ENCODE measurements at regions not wholly inside any gene's neighbourhood (a gene's known extent, or its start where the extent isn't known, plus 50 kb on each side); places are given as distances from the start of the nearest gene placed in this dataset.

GRCh38 chr1:36735436-36735835 is 252.7 kb upstream of the CSF3R start:
- Histone ChIP-seq H3K79me1 (ENCODE audit: low read depth in 1 of 2, low read length in 2 of 2) (no peaks in the 10 kb centered on the region), H3K27me3 (ENCODE audit: control insufficient read depth, insufficient read depth, low read length) (peaks cover 6% of the 10 kb centered on the region; the same call in 1 of the 2 replicates), H3K18ac (ENCODE audit: low read depth, low read length) (no peak overlapping the region), H2BK5ac (ENCODE audit: low read depth, low read length, poor library complexity, severe bottlenecking) (no peak overlapping the region), H3K4me3 (ENCODE audit: insufficient read depth, low read depth, low read length) (no peak overlapping the region), H3K4me2 (ENCODE audit: low read depth, low read length) (no peak overlapping the region), H3K9ac (ENCODE audit: low read depth, low read length) (no peak overlapping the region), H4K91ac (ENCODE audit: insufficient read depth, low read depth, low read length) (no peak overlapping the region), H3K36me3 (ENCODE audit: control insufficient read depth, insufficient read depth, low read length) (no peaks in the 10 kb centered on the region), H3K9me1 (ENCODE audit: insufficient read depth, low read length) (no peaks in the 10 kb centered on the region), H4K5ac (ENCODE audit: low read depth, low read length) (no peak overlapping the region), H4K8ac (ENCODE audit: low read depth in 2 of 2, low read length in 2 of 2) (no peak overlapping the region), H2BK15ac (ENCODE audit: low read depth, low read length) (no peak overlapping the region), H2AFZ (replicated peaks; ENCODE audit: low read length, poor library complexity) (no peak overlapping the region), H3K4me1 (ENCODE audit: control insufficient read depth, insufficient read depth, low read length) (no peaks in the 10 kb centered on the region), H3K4ac (ENCODE audit: low read depth, low read length) (no peak overlapping the region), H2BK120ac (ENCODE audit: low read depth, low read length) (no peak overlapping the region), H3K23ac (ENCODE audit: low read depth, low read length) (no peak overlapping the region), H4K20me1 (ENCODE audit: insufficient read depth, low read length) (no peaks in the 10 kb centered on the region), H2AK5ac (ENCODE audit: low read depth, low read length) (no peak overlapping the region), H2AK9ac (replicated peaks; ENCODE audit: low read depth, low read length, poor library complexity) (no peak overlapping the region), H3K27ac (ENCODE audit: insufficient read depth, low read length) (no peak overlapping the region), H3K14ac (replicated peaks; ENCODE audit: low read depth, low read length) (no peak overlapping the region), H3K9me3 (ENCODE audit: control insufficient read depth, insufficient read depth, low read length) (no peaks in the 10 kb centered on the region), H2BK20ac (ENCODE audit: low read depth, low read length) (no peak overlapping the region), H3K56ac (ENCODE audit: extremely low read depth, insufficient read depth, low read length) (no peak overlapping the region)
- DNase-seq (no peak), ATAC-seq (ENCODE audit: low read depth) (no peak)
- BruUV-seq (replicated peaks) = no TSS peak
- in situ Hi-C loops (cut with MboI; ENCODE audit: low sequenced_read_pairs) = no loop called here
- ChIA-PET POLR2A (ENCODE audit: unreplicated experiment) (no interaction called here), CTCF (no interaction called here)
- dilution Hi-C loops (cut with HindIII; ENCODE audit: low sequenced_read_pairs, unreplicated experiment) = no loop called here
- intact Hi-C loops (cut with micrococcal nuclease) = no loop called here
- no CpG with 5 or more reads among the region's 4 CpGs for WGBS, 2 experiments (ENCODE audit: extremely low coverage in 2 of 2, insufficient read length in 1 of 2)
- TF ChIP-seq MXI1 (IDR thresholded peaks at IDR 0.05; ENCODE audit: borderline replicate concordance, low read depth, low read length) (no peak), CHD1 (IDR thresholded peaks at IDR 0.05; ENCODE audit: low read depth, low read length) (no peak), RCOR1 (IDR thresholded peaks at IDR 0.05; ENCODE audit: insufficient replicate concordance, low read length) (no peak), RAD21 (IDR thresholded peaks at IDR 0.05; ENCODE audit: low read length) (no peak), ELK1 (IDR thresholded peaks at IDR 0.05; ENCODE audit: borderline replicate concordance, low read depth, low read length) (no peak), FOS (IDR thresholded peaks at IDR 0.05; ENCODE audit: low read depth, low read length) (no peak), RFX5 (IDR thresholded peaks at IDR 0.05; ENCODE audit: low read depth, low read length) (no peak), MAZ (IDR thresholded peaks at IDR 0.05; ENCODE audit: borderline replicate concordance, low read depth, low read length) (no peak), NFE2L2 (IDR thresholded peaks at IDR 0.05; ENCODE audit: low read depth, low read length) (no peak), CEBPB (IDR thresholded peaks at IDR 0.05; ENCODE audit: low read depth, low read length) (no peak), SMC3 (IDR thresholded peaks at IDR 0.05; ENCODE audit: low read depth, low read length) (no peak), POLR2A (IDR thresholded peaks at IDR 0.05; ENCODE audit: low read depth, low read length) (no peak), USF2 (IDR thresholded peaks at IDR 0.05; ENCODE audit: low read depth, low read length) (no peak), MAFK (IDR thresholded peaks at IDR 0.05; ENCODE audit: low read depth, low read length) (no peak), CTCF (conservative IDR thresholded peaks at IDR 0.05; ENCODE audit: low read depth, low read length) (no peak), BHLHE40 (IDR thresholded peaks at IDR 0.05; ENCODE audit: low read depth, low read length) (no peak)

All from IMR-90 (cell line).